GM12801 (cell line): ENCODE measurements at regions not wholly inside any gene's neighbourhood (a gene's known extent, or its start where the extent isn't known, plus 50 kb on each side); places are given as distances from the start of the nearest gene placed in this dataset.

Source experiments
- TF ChIP-seq, protein P1 (sequence below): IDR thresholded peaks from one replicate; pipeline ENCODE4 v1.5.1; 2011; ENCODE audit warnings: control low read depth; ENCODE audit not compliant: insufficient read length; ENCODE audit errors: extremely low read depth

DNA sequence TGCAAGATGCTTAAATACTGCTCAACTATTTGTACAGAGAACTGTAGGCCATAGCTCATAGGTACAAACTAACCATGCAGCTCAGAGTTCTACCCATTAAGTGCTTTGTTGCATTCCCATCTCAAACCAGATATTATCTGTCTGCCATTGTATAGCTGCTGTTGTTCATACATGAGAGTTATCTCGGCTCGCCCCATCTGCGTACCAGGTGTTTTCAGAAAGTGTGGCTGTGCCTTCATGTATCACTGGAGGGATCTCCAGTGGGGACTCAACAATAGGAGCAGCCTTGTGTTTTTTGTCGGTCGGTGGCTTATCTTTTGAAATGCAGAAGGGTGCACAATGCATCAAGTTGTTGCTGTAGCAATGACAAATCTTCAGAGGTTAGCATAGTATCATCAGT lies 678.3 kb downstream of the RERGL start:
- TF ChIP-seq, protein P1, sequence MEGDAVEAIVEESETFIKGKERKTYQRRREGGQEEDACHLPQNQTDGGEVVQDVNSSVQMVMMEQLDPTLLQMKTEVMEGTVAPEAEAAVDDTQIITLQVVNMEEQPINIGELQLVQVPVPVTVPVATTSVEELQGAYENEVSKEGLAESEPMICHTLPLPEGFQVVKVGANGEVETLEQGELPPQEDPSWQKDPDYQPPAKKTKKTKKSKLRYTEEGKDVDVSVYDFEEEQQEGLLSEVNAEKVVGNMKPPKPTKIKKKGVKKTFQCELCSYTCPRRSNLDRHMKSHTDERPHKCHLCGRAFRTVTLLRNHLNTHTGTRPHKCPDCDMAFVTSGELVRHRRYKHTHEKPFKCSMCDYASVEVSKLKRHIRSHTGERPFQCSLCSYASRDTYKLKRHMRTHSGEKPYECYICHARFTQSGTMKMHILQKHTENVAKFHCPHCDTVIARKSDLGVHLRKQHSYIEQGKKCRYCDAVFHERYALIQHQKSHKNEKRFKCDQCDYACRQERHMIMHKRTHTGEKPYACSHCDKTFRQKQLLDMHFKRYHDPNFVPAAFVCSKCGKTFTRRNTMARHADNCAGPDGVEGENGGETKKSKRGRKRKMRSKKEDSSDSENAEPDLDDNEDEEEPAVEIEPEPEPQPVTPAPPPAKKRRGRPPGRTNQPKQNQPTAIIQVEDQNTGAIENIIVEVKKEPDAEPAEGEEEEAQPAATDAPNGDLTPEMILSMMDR = no peak

DNA sequence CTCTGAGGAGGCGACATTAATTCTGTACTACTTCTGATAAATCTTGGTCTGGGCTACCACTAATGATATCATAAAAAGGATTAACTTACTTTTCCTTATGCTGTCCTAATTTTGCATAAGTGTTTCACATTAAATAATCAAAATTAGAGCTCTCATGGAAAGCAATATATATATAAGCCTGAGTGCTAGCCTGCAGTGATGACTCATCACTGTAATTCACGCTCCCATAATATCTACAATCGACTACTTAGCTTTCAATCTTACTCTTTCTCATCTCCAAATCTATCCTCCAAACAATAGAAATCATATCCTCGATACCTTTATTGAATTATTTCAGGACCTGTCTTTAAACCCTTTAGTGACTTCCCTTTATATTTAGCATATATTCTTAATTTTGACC lies 701.3 kb downstream of the RERGL start:
- TF ChIP-seq, protein P1 = no peak

DNA sequence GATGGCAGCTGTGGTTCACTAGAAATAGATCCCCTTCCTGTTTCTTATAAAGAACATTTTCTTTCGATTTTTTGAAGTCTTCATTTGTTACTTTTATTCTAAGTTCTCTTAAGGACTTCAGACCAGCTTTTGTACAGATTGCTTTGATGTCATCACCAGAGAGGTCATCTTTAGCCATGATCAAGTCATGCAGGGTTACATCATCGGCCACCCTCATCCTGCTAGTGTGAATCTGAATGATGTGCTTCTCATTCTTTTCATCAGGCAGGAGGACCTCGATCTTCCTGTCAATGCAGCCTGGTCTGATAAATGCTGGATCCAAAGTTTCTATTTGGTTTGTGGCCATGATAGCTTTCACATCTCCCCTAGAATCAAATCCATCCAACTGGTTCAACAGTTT lies 706.7 kb downstream of the RERGL start:
- TF ChIP-seq, protein P1 = no peak

DNA sequence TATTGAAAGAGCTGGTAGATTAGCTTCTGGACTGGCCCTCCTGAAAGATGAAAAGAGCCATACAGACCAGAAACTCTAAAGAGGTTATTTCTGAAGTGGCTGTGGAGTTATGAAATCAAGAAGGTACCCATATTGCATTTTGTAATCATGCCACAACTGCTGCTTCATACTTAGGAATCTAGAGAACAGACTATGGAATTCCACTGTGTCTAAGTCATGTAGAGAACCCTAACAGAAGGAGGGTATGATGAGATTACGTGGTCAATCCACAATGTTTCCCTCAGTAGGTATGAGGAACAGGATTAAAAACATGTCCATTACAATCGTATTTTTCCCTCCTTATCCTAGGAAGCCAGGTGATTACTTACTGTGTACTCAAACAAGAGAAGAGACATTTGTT lies 708.8 kb downstream of the RERGL start:
- TF ChIP-seq, protein P1 = no peak

DNA sequence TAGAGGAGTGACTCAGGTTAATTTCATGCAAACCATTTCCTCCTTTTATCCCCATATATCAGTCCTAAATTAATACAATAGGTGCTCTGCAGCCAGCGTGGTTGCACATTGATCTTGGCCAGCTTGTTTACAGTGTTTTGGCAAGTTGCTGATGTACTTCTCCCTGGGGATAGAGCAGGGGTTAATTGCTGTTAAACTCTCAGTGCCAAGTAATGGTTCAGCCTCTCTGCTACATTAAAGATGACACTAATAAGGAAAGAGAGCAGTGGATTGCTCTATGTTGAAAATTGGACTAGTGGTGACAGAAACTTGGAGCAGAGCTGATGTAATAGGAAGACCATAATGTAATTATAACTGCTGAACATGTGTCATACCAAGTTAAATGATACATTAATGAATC lies 717.5 kb downstream of the RERGL start:
- TF ChIP-seq, protein P1 = no peak

GRCh38 chr12:17371491-17372215 lies 718.3 kb downstream of the RERGL start:
- TF ChIP-seq, protein P1 = no peak

DNA sequence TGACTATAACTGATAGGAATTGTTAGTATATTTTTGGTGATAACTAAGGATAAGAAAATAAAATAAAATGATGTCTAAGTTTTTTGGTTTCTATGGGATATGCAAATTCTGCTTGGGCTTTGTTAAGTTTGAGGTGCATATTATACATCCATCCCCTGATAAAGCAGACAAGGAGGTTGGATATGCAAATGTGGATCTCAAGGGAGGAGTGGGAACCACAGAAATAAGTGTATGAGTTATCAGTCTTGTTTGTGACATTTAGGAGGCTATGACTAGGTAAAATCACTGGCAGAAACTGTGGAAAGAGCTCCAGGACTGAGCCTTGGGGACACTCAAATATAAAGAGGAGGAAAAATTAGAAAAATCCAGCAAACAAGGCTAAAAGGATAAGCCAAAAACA lies 719.4 kb downstream of the RERGL start:
- TF ChIP-seq, protein P1 = no peak

DNA sequence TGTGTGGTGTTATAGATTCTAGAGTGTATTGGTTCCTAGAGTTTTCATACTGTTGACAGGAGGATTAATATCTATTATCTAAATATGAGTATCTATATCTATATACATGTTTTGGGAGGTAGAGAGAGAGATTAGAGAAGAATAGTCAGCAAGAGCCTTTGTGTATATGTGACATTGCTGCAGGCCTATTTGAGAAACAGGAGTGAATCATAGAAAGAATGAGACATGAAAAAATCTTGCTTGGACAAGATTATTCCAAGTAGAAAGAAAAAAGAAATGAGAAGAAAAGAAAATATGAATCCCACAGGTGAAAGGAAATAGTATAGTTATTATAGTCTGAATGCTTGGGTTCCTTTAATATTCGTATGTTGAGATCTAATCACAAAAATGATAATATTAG lies 720.4 kb downstream of the RERGL start:
- TF ChIP-seq, protein P1 = no peak
